ENCODE measurements at regions not wholly inside any gene's neighbourhood (a gene's known extent, or its start where the extent isn't known, plus 50 kb on each side); places are given as distances from the start of the nearest gene placed in this dataset.

GRCh38 chr10:91355998-91356397 is 54.1 kb upstream of the HECTD2 start (continued):
- no peak for TF ChIP-seq ARID4B (CRISPR knock-in tag; IDR thresholded peaks at IDR 0.05; ENCODE audit: borderline replicate concordance)
- TF ChIP-seq NFYB (CRISPR knock-in tag; conservative IDR thresholded peaks at IDR 0.05; ENCODE audit: low read depth): no peak

GRCh38 chr10:91357497-91357896 is 52.6 kb upstream of the HECTD2 start:
- TF ChIP-seq AR (CRISPR knock-in tag; IDR thresholded peaks at IDR 0.05) (no peak), ATF1 (CRISPR knock-in tag; IDR thresholded peaks at IDR 0.05) (no peak), ZBTB21 (CRISPR knock-in tag; IDR thresholded peaks at IDR 0.05; ENCODE audit: borderline replicate concordance) (no peak), NFATC4 (CRISPR knock-in tag; IDR thresholded peaks at IDR 0.05) (no peak), MXD4 (CRISPR knock-in tag; IDR thresholded peaks at IDR 0.05; ENCODE audit: borderline replicate concordance) (no peak), GABPB1 (CRISPR knock-in tag; IDR thresholded peaks at IDR 0.05) (no peak), PRRX2 (CRISPR knock-in tag; IDR thresholded peaks at IDR 0.05) (no peak), ZNF671 (CRISPR knock-in tag; IDR thresholded peaks at IDR 0.05) (no peak), SMAD4 (CRISPR knock-in tag; IDR thresholded peaks at IDR 0.05) (no peak)
- H3K4me1 Mint-ChIP-seq: no peaks in the 10 kb centered on the region
- CTCF ChIA-PET: no interaction called here
- DNase-seq (ENCODE audit: low spot score) (no peak), ATAC-seq (no peak)
- peaks cover 4% of the 10 kb centered on the region for H3K27me3 Mint-ChIP-seq (ENCODE audit: low read depth)
- H3K27ac Mint-ChIP-seq: no peak overlapping the region
- peaks cover 4% of the 10 kb centered on the region for H3K9me3 Mint-ChIP-seq
- H3K4me3 Mint-ChIP-seq: no peak overlapping the region
- no peaks in the 10 kb centered on the region for H3K36me3 Mint-ChIP-seq
- POLR2A ChIA-PET: no interaction called here

All from WTC11 (cell line).